Ascending aorta (tissue), 2 donors: ENCODE measurements at regions not wholly inside any gene's neighbourhood (a gene's known extent, or its start where the extent isn't known, plus 50 kb on each side); places are given as distances from the start of the nearest gene placed in this dataset.

Experiments used
- DNase-seq, 2 donors: peaks; one replicate each; pipeline ENCODE4 v3.0.0-alpha.2; 2019; ENCODE audit warnings: low spot score in 2 of 2
- H3K27ac ChIP-seq, 2 donors: fragments of 200-600 bp; sonication (generic); one replicate each; pipeline ENCODE4 v1.5.1; 2016 to 2017; ENCODE audit warnings: mild to moderate bottlenecking in 1 of 2
- H3K27me3 ChIP-seq: fragments of 200-600 bp; sonication (generic); one replicate; pipeline ENCODE4 v1.5.1; 2017
- H3K36me3 ChIP-seq, 2 donors: fragments of 200-600 bp; sonication (generic); one replicate each; pipeline ENCODE4 v1.5.1; 2016
- H3K4me1 ChIP-seq, 2 donors: fragments of 200-600 bp; sonication (generic); one replicate each; pipeline ENCODE4 v1.5.1; 2016 to 2017; ENCODE audit warnings: mild to moderate bottlenecking in 1 of 2
- H3K4me3 ChIP-seq, 2 donors: fragments of 200-600 bp; sonication (generic); one replicate each; pipeline ENCODE4 v1.5.1; 2016 to 2017; ENCODE audit warnings: mild to moderate bottlenecking in 1 of 2
- H3K9me3 ChIP-seq, 2 donors: fragments of 200-600 bp; sonication (generic); one replicate each; pipeline ENCODE4 v1.5.1; 2016
- intact Hi-C: fragments of 100-400 bp; cut with DNase I; formaldehyde crosslinking; loops from one replicate; pipeline ENCODE4 v1.15.1; 2023
- TF ChIP-seq, protein P1 (sequence below), 3 experiments: fragments of 200-600 bp in 2 of 3; fragments of 450-650 bp in 1 of 3; sonication (generic) in 2 of 3; IDR thresholded peaks; one replicate each; pipeline ENCODE4 v1.5.1; 2016 to 2019; ENCODE audit warnings: antibody characterized with exemption in 3 of 3, mild to moderate bottlenecking in 1 of 3, moderate library complexity in 1 of 3

DNA sequence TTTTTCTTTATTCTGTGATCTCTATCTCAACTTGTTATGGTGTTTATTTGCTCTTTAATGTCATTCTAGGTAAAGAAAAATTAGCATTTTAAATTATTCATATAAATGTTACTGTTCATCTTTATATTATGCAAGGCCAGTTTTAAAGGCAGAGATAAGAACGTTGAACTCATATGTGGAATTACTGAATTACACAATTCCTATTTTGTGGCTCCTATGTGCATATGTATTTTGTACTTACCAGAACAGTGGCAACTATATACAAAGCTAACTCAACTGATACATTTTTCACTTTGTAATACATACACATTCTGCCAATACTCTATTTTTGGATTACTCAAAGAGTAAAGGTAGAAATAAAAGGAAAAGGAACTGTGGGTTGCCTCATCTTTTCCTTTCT is 533.2 kb upstream of the NR3C2 start:
- Histone ChIP-seq H3K4me1 (no peaks in the 10 kb centered on the region), H3K27me3 (no peaks in the 10 kb centered on the region), H3K36me3 (no peaks in the 10 kb centered on the region), H3K4me3 (no peak overlapping the region), H3K9me3 (no peaks in the 10 kb centered on the region), H3K27ac (no peak overlapping the region)
- intact Hi-C loops: no loop called here
- DNase-seq: no peak
- TF ChIP-seq, protein P1, sequence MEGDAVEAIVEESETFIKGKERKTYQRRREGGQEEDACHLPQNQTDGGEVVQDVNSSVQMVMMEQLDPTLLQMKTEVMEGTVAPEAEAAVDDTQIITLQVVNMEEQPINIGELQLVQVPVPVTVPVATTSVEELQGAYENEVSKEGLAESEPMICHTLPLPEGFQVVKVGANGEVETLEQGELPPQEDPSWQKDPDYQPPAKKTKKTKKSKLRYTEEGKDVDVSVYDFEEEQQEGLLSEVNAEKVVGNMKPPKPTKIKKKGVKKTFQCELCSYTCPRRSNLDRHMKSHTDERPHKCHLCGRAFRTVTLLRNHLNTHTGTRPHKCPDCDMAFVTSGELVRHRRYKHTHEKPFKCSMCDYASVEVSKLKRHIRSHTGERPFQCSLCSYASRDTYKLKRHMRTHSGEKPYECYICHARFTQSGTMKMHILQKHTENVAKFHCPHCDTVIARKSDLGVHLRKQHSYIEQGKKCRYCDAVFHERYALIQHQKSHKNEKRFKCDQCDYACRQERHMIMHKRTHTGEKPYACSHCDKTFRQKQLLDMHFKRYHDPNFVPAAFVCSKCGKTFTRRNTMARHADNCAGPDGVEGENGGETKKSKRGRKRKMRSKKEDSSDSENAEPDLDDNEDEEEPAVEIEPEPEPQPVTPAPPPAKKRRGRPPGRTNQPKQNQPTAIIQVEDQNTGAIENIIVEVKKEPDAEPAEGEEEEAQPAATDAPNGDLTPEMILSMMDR (IDR thresholded peaks at IDR 0.05): no peak

GRCh38 chr4:148965080-148965479 is 522.9 kb upstream of the NR3C2 start:
- no peaks in the 10 kb centered on the region for H3K27me3 ChIP-seq
- no peaks in the 10 kb centered on the region for H3K9me3 ChIP-seq
- H3K4me1 ChIP-seq: no peaks in the 10 kb centered on the region
- no peak overlapping the region for H3K27ac ChIP-seq
- DNase-seq: no peak
- no peaks in the 10 kb centered on the region for H3K36me3 ChIP-seq
- intact Hi-C loops: no loop called here
- TF ChIP-seq, protein P1 (IDR thresholded peaks at IDR 0.05): no peak
- no peak overlapping the region for H3K4me3 ChIP-seq

GRCh38 chr4:148964456-148964855 is 522.2 kb upstream of the NR3C2 start:
- Histone ChIP-seq H3K27me3 (no peaks in the 10 kb centered on the region), H3K9me3 (no peaks in the 10 kb centered on the region), H3K4me3 (no peak overlapping the region), H3K4me1 (no peaks in the 10 kb centered on the region), H3K36me3 (no peaks in the 10 kb centered on the region), H3K27ac (no peak overlapping the region)
- no peak for DNase-seq
- TF ChIP-seq, protein P1 (IDR thresholded peaks at IDR 0.05): no peak
- intact Hi-C loops: no loop called here

- intact Hi-C loops: no loop called here
- no peaks in the 10 kb centered on the region for H3K36me3 ChIP-seq
Measured at GRCh38 chr4:148962539-148963290, 520.5 kb upstream of the NR3C2 start.

DNA sequence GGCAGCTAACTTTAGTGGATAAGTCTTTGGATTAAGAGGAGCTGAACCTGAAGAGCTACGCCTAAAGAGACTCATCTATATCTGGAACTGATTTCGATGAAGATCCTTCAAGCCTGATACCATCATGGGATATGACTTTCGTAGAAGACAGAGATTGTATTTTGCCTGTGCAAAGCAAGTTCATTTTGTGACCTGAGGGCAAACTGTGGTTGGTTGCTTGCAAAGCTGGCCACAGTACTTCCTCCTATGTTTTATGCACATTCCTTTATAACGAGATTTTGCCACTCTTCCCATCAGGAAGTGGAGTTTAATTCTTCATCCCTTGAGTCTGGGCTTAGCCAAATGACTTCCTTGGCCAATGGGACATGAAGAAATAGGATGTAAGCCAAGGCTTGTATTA is 519.3 kb upstream of the NR3C2 start:
- Histone ChIP-seq H3K27ac (no peak overlapping the region), H3K4me1 (no peaks in the 10 kb centered on the region), H3K4me3 (no peak overlapping the region), H3K36me3 (no peaks in the 10 kb centered on the region), H3K9me3 (no peaks in the 10 kb centered on the region), H3K27me3 (no peaks in the 10 kb centered on the region)
- DNase-seq: no peak
- intact Hi-C loops: no loop called here
- TF ChIP-seq, protein P1 (IDR thresholded peaks at IDR 0.05): no peak

More at GRCh38 chr4:148962539-148963290, 520.5 kb upstream of the NR3C2 start:
- TF ChIP-seq, protein P1 (IDR thresholded peaks at IDR 0.05): no peak
- Histone ChIP-seq H3K4me1 (no peaks in the 10 kb centered on the region), H3K27ac (no peak overlapping the region), H3K4me3 (no peak overlapping the region), H3K9me3 (no peaks in the 10 kb centered on the region), H3K27me3 (no peaks in the 10 kb centered on the region)
- DNase-seq: no peak
